Stomach (tissue), 8 donors: ENCODE measurements at regions not wholly inside any gene's neighbourhood (a gene's known extent, or its start where the extent isn't known, plus 50 kb on each side); places are given as distances from the start of the nearest gene placed in this dataset.

ENCODE experiments used
- DNase-seq, 2 donors: peaks; one replicate each; pipeline versions ENCODE4 v3.0.0 to v3.0.0-alpha.2; 2013 to 2019
- H3K27ac ChIP-seq, 5 donors: fragments of 200-600 bp in 4 of 5; sonication (generic) in 4 of 5; one replicate each; pipeline ENCODE4 v1.5.1; 2013 to 2019; ENCODE audit warnings: mild to moderate bottlenecking in 1 of 5, moderate library complexity in 1 of 5
- H3K27me3 ChIP-seq, 3 donors: fragments of 200-600 bp; sonication (generic); one replicate each; pipeline ENCODE4 v1.5.1; 2017 to 2019; ENCODE audit warnings: mixed run types in 1 of 3
- H3K36me3 ChIP-seq, 4 donors: fragments of 200-600 bp; sonication (generic); 1 replicate in 3 of 4; 2 replicates in 1 of 4; pipeline ENCODE4 v1.5.1; 2016 to 2019
- H3K4me1 ChIP-seq, 4 donors: fragments of 200-600 bp; sonication (generic); one replicate each; pipeline ENCODE4 v1.5.1; 2016 to 2019
- H3K4me3 ChIP-seq, 4 donors: fragments of 200-600 bp; sonication (generic) in 3 of 4; one replicate each; pipeline ENCODE4 v1.5.1; 2016 to 2019; ENCODE audit warnings: mild to moderate bottlenecking in 1 of 4
- H3K9me3 ChIP-seq, 4 donors: fragments of 200-600 bp; sonication (generic); one replicate each; pipeline ENCODE4 v1.5.1; 2016 to 2019
- CTCF ChIP-seq, 7 experiments: fragments of 450-650 bp in 4 of 7; fragments of 200-600 bp in 3 of 7; sonication (generic) in 3 of 7; IDR thresholded peaks; one replicate each; pipeline ENCODE4 v1.5.1; 2016 to 2019; ENCODE audit warnings: antibody characterized with exemption in 7 of 7, control low read depth in 2 of 7, mild to moderate bottlenecking in 1 of 7
- EP300 ChIP-seq: sonication (generic); formaldehyde crosslinking; IDR thresholded peaks from one replicate; pipeline ENCODE4 v1.6.1; 2017; ENCODE audit warnings: antibody characterized with exemption
- POLR2A ChIP-seq, 4 donors: fragments of 450-650 bp; IDR thresholded peaks; one replicate each; pipeline ENCODE4 v1.6.1; 2016; ENCODE audit warnings: antibody characterized with exemption in 4 of 4, control low read depth in 2 of 4, mild to moderate bottlenecking in 1 of 4, moderate library complexity in 1 of 4
- POLR2AphosphoS5 ChIP-seq, 3 donors: sonication (generic); formaldehyde crosslinking; IDR thresholded peaks; one replicate each; pipeline ENCODE4 v1.6.1; 2016; ENCODE audit warnings: antibody characterized with exemption in 3 of 3
- WGBS, 5 donors: extraction: QIAGEN DNeasy Blood & Tissue Kit in 3 of 5; methylation state at CpG; one replicate each; pipeline versions ENCODE4 v1.1.5 to v1.1.7; 2013 to 2018; 5-methylcytosine and 5-hydroxymethylcytosine counted together
- intact Hi-C: fragments of 100-400 bp; cut with DNase I; formaldehyde crosslinking; loops from one replicate; pipeline ENCODE4 v1.15.1; 2023; ENCODE audit warnings: low total_unique reads
- donor health status: healthy with polysubstance abuse.
- donor health status: Bipolar disorder and iron deficiency.
- donor health status: healthy.

GRCh38 chr4:11138964-11139363, 289.7 kb downstream of the HS3ST1 start:
- no peak for TF ChIP-seq POLR2A (IDR thresholded peaks at IDR 0.05)
- TF ChIP-seq EP300, result no peak
- no peak for TF ChIP-seq POLR2AphosphoS5 (IDR thresholded peaks at IDR 0.05)
- no peak for TF ChIP-seq CTCF (IDR thresholded peaks at IDR 0.05)
- DNase-seq, result no peak

DNA sequence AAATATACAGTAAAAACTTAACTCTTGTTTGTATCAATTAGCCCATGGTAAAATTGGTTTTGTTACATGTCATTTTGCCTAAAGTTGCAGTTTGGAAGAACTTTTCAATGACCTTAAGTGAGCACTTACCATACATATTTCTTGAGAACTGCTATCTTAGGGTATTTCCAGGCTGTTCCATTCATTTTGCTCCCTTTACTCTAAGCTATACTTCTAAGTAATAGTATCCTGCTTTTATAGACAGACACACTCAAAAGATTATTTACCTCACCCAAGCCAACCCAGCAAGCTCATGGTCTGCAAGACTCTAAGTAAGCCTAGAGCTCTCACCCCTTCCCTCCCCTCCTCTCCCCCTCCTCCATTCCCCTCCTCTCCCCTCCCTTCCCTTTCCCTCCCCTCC, 294.0 kb downstream of the HS3ST1 start:
- H3K27ac ChIP-seq, result no peak overlapping the region
- intact Hi-C loops, result no loop called here
- no peak overlapping the region for H3K4me3 ChIP-seq
- no peak for DNase-seq
- no peaks in the 10 kb centered on the region for H3K27me3 ChIP-seq
- H3K9me3 ChIP-seq, result peaks cover 0 to 8% (median 0%) of the 10 kb centered on the region in 4 donors
- H3K4me1 ChIP-seq, result no peaks in the 10 kb centered on the region
- H3K36me3 ChIP-seq, result no peaks in the 10 kb centered on the region
- TF ChIP-seq POLR2AphosphoS5 (IDR thresholded peaks at IDR 0.05), result no peak
- no peak for TF ChIP-seq EP300
- TF ChIP-seq CTCF (IDR thresholded peaks at IDR 0.05), result no peak
- no peak for TF ChIP-seq POLR2A (IDR thresholded peaks at IDR 0.05)

More at GRCh38 chr4:11138964-11139363, 289.7 kb downstream of the HS3ST1 start:
- H3K4me1 ChIP-seq, result no peaks in the 10 kb centered on the region
- H3K9me3 ChIP-seq, result no peaks in the 10 kb centered on the region
- no peaks in the 10 kb centered on the region for H3K27me3 ChIP-seq
- intact Hi-C loops, result no loop called here
- no peaks in the 10 kb centered on the region for H3K36me3 ChIP-seq
- 64 to 86% (median 71%) methylated on average over 1 of the region's 1 CpG for WGBS, 5 donors
- H3K27ac ChIP-seq, result no peak overlapping the region
- no peak overlapping the region for H3K4me3 ChIP-seq

- Histone ChIP-seq H3K4me3 (no peak overlapping the region), H3K9me3 (peaks cover 0 to 8% (median 0%) of the 10 kb centered on the region in 4 donors), H3K36me3 (no peaks in the 10 kb centered on the region), H3K4me1 (no peaks in the 10 kb centered on the region), H3K27ac (no peak overlapping the region), H3K27me3 (no peaks in the 10 kb centered on the region)
- WGBS, 5 donors, result 81 to 89% (median 84%) methylated on average over 2 of the region's 2 CpGs
- intact Hi-C loops, result no loop called here
- no peak for DNase-seq
- no peak for TF ChIP-seq POLR2A (IDR thresholded peaks at IDR 0.05)
- no peak for TF ChIP-seq CTCF (IDR thresholded peaks at IDR 0.05)
- no peak for TF ChIP-seq POLR2AphosphoS5 (IDR thresholded peaks at IDR 0.05)
- TF ChIP-seq EP300, result no peak
Observed at GRCh38 chr4:11133868-11134267, 294.8 kb downstream of the HS3ST1 start.

- Histone ChIP-seq H3K27ac (no peak overlapping the region), H3K4me3 (no peak overlapping the region), H3K9me3 (peaks cover 0 to 8% (median 0%) of the 10 kb centered on the region in 4 donors), H3K4me1 (no peaks in the 10 kb centered on the region), H3K27me3 (no peaks in the 10 kb centered on the region), H3K36me3 (no peaks in the 10 kb centered on the region)
- intact Hi-C loops, result no loop called here
- TF ChIP-seq POLR2A (IDR thresholded peaks at IDR 0.05) (no peak), EP300 (no peak), CTCF (IDR thresholded peaks at IDR 0.05) (no peak), POLR2AphosphoS5 (IDR thresholded peaks at IDR 0.05) (no peak)
- DNase-seq, result no peak
- 37 to 64% (median 59%) methylated on average over 1 of the region's 1 CpG for WGBS, 5 donors
Observed at GRCh38 chr4:11132478-11132877, 296.2 kb downstream of the HS3ST1 start.
